H9 (cell line): ENCODE measurements at regions not wholly inside any gene's neighbourhood (a gene's known extent, or its start where the extent isn't known, plus 50 kb on each side); places are given as distances from the start of the nearest gene placed in this dataset.

Experiments
- DNase-seq: peaks from one replicate; pipeline ENCODE4 v3.0.0-alpha.2; 2017
- H2AFZ ChIP-seq: one replicate; pipeline ENCODE4 v1.6.1; 2013; ENCODE audit warnings: mild to moderate bottlenecking, low read length, control low read depth, moderate library complexity
- H2AK5ac ChIP-seq: 2 replicates; pipeline ENCODE4 v1.6.1; 2013; ENCODE audit warnings: low read length, control low read depth, mixed read lengths; ENCODE audit not compliant: insufficient read length
- H2BK120ac ChIP-seq: one replicate; pipeline ENCODE4 v1.6.1; 2013; ENCODE audit warnings: low read depth, mild to moderate bottlenecking, low read length, control low read depth, inconsistent platforms; ENCODE audit not compliant: poor library complexity, severe bottlenecking
- H2BK12ac ChIP-seq: 2 replicates; pipeline ENCODE4 v1.6.1; 2013; ENCODE audit warnings: low read length, control low read depth, mixed read lengths, low read depth; ENCODE audit not compliant: insufficient read length
- H2BK15ac ChIP-seq: 2 replicates; pipeline ENCODE4 v1.6.1; 2013; ENCODE audit warnings: low read depth, low read length, control low read depth
- H2BK20ac ChIP-seq: one replicate; pipeline ENCODE4 v1.6.1; 2013; ENCODE audit warnings: low read depth, mild to moderate bottlenecking, low read length, control low read depth, inconsistent platforms; ENCODE audit not compliant: poor library complexity, severe bottlenecking
- H2BK5ac ChIP-seq: 2 replicates; pipeline ENCODE4 v1.6.1; 2013; ENCODE audit warnings: low read length, control low read depth, mixed read lengths; ENCODE audit not compliant: insufficient read length
- H3K14ac ChIP-seq: 2 replicates; pipeline ENCODE4 v1.6.1; 2013; ENCODE audit warnings: low read length, control low read depth; ENCODE audit not compliant: insufficient read depth
- H3K18ac ChIP-seq: 2 replicates; pipeline ENCODE4 v1.6.1; 2013; ENCODE audit warnings: low read depth, mild to moderate bottlenecking, mixed read lengths, low read length, control low read depth; ENCODE audit not compliant: insufficient read length
- H3K23ac ChIP-seq: 2 replicates; pipeline ENCODE4 v1.6.1; 2013; ENCODE audit warnings: low read length, control low read depth, mixed read lengths, low read depth; ENCODE audit not compliant: insufficient read length
- H3K23me2 ChIP-seq: 2 replicates; pipeline ENCODE4 v1.6.1; 2013; ENCODE audit warnings: low read depth, mild to moderate bottlenecking, mixed read lengths, low read length, control low read depth; ENCODE audit not compliant: insufficient read length, poor library complexity, severe bottlenecking
- H3K27ac ChIP-seq: 2 replicates; pipeline ENCODE4 v1.5.1; 2013; ENCODE audit warnings: low read length, control low read depth, mixed read lengths, low read depth; ENCODE audit not compliant: insufficient read length
- H3K27me3 ChIP-seq: 2 replicates; pipeline ENCODE4 v1.6.1; 2013; ENCODE audit warnings: low read length, control low read depth, inconsistent platforms; ENCODE audit not compliant: insufficient read depth
- H3K4ac ChIP-seq: 2 replicates; pipeline ENCODE4 v1.6.1; 2013; ENCODE audit warnings: low read depth, mild to moderate bottlenecking, control low read depth, inconsistent platforms, low read length, moderate library complexity
- H3K4me1 ChIP-seq: 2 replicates; pipeline ENCODE4 v1.6.1; 2013; ENCODE audit warnings: low read length, control low read depth, inconsistent platforms; ENCODE audit not compliant: insufficient read depth
- H3K4me2 ChIP-seq: 2 replicates; pipeline ENCODE4 v1.6.1; 2013; ENCODE audit warnings: low read length, control low read depth, mixed read lengths; ENCODE audit not compliant: insufficient read length, insufficient read depth
- H3K56ac ChIP-seq: 2 replicates; pipeline ENCODE4 v1.6.1; 2013; ENCODE audit warnings: low read depth, mild to moderate bottlenecking, mixed read lengths, low read length, control low read depth; ENCODE audit not compliant: insufficient read length
- H3K79me1 ChIP-seq: 2 replicates; pipeline ENCODE4 v1.6.1; 2013; ENCODE audit warnings: low read depth, mild to moderate bottlenecking, moderate library complexity, low read length, control low read depth, inconsistent platforms; ENCODE audit not compliant: insufficient read depth, poor library complexity, severe bottlenecking
- H3K79me2 ChIP-seq: 2 replicates; pipeline ENCODE4 v1.6.1; 2013; ENCODE audit warnings: low read length, control low read depth, inconsistent platforms; ENCODE audit not compliant: insufficient read depth
- H3K9ac ChIP-seq: 2 replicates; pipeline ENCODE4 v1.6.1; 2013; ENCODE audit warnings: low read length, control low read depth, mixed read lengths; ENCODE audit not compliant: insufficient read length; ENCODE audit errors: extremely low read depth
- H3K9me3 ChIP-seq: one replicate; pipeline ENCODE4 v1.6.1; 2013; ENCODE audit warnings: low read depth, low read length, inconsistent platforms; ENCODE audit not compliant: control insufficient read depth
- H3T11ph ChIP-seq: one replicate; pipeline ENCODE4 v1.6.1; 2013; ENCODE audit warnings: mild to moderate bottlenecking, low read length, control low read depth, inconsistent platforms
- H4K20me1 ChIP-seq: one replicate; pipeline ENCODE4 v1.6.1; 2013; ENCODE audit not compliant: control insufficient read depth, insufficient read length, insufficient read depth
- H4K5ac ChIP-seq: 2 replicates; pipeline ENCODE4 v1.6.1; 2013; ENCODE audit warnings: low read depth, mild to moderate bottlenecking, mixed read lengths, low read length, control low read depth; ENCODE audit not compliant: insufficient read length
- H4K8ac ChIP-seq: replicated peaks from 2 replicates; pipeline ENCODE4 v1.6.1; 2013; ENCODE audit warnings: low read length, control low read depth, mixed read lengths, low read depth; ENCODE audit not compliant: insufficient read length
- H4K91ac ChIP-seq: 2 replicates; pipeline ENCODE4 v1.6.1; 2013; ENCODE audit warnings: low read depth, mild to moderate bottlenecking, moderate library complexity, mixed read lengths, low read length, control low read depth; ENCODE audit not compliant: insufficient read length
- H3K27ac Mint-ChIP-seq, 3 experiments: 2 replicates in 2 of 3; 3 replicates in 1 of 3; pipeline ENCODE4 v1.8.0; 2020 to 2021; ENCODE audit warnings: mixed read lengths in 3 of 3, mild to moderate bottlenecking in 1 of 3, moderate library complexity in 1 of 3
- H3K27me3 Mint-ChIP-seq: 2 replicates; pipeline ENCODE4 v1.8.0; 2021; ENCODE audit warnings: low read depth, mild to moderate bottlenecking, moderate library complexity, mixed read lengths
- H3K36me3 Mint-ChIP-seq, 3 experiments: 2 replicates in 2 of 3; 3 replicates in 1 of 3; pipeline ENCODE4 v1.8.0; 2020 to 2021; ENCODE audit warnings: low read depth in 3 of 3, mixed read lengths in 3 of 3; ENCODE audit not compliant: insufficient read depth in 1 of 3
- H3K4me1 Mint-ChIP-seq, 2 experiments: 2 replicates each; pipeline ENCODE4 v1.8.0; 2020; ENCODE audit warnings: mixed read lengths in 2 of 2
- H3K4me3 Mint-ChIP-seq, 2 experiments: 2 replicates in 1 of 2; 3 replicates in 1 of 2; pipeline ENCODE4 v1.8.0; 2020 to 2021; ENCODE audit warnings: mild to moderate bottlenecking in 2 of 2, mixed read lengths in 2 of 2, moderate library complexity in 1 of 2
- H3K9me3 Mint-ChIP-seq, 2 experiments: 2 replicates in 1 of 2; 3 replicates in 1 of 2; pipeline ENCODE4 v1.8.0; 2020; ENCODE audit warnings: mild to moderate bottlenecking in 2 of 2, mixed read lengths in 2 of 2, moderate library complexity in 1 of 2
- WGBS: extraction: QIAGEN DNeasy Blood & Tissue Kit; methylation state at CpG from one replicate; pipeline ENCODE4 v1.1.7; 2013; ENCODE audit warnings: missing lambda C conversion rate, low lambda C conversion rate, mixed read lengths; ENCODE audit not compliant: insufficient read length; ENCODE audit errors: extremely low coverage; 5-methylcytosine and 5-hydroxymethylcytosine counted together
- TF ChIP-seq, protein P1 (sequence below): fragments of 200-600 bp; sonication (generic); conservative IDR thresholded peaks from 3 replicates; pipeline ENCODE4 v1.8.0; 2021; ENCODE audit warnings: antibody characterized with exemption, mild to moderate bottlenecking

DNA sequence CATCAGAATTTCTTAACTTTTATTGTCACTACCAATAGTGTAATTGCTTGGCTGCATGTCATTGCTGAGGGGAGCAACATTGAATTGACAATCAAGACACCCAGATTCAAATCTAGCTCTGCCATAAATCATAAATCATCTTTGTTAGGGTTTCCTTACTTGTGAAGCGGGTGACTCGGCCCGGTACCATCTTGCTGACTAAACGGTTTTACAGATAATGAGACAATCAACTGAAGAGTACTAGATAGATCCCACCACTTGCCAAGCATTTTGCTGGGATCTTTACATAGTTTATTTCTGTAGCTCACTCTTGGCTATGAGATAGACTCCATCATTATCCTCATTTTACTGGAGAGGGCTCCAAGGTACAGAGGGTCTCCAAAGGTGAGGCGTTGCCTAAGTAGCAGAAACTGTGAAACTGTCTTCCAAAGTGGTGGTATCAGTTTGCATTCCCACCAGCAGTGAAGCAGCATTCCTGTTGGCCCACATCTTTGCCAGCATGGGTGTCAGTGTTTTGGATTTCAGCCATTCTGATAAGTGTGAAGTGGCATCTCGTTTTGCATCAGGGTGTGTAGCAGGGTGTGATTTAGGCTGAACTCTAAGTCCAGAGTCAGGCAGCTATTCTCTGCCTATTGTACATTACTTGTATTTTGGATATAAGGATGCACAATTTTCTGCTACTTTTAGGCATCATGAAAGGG is 168.7 kb upstream of the BMPER start:
- TF ChIP-seq, protein P1, sequence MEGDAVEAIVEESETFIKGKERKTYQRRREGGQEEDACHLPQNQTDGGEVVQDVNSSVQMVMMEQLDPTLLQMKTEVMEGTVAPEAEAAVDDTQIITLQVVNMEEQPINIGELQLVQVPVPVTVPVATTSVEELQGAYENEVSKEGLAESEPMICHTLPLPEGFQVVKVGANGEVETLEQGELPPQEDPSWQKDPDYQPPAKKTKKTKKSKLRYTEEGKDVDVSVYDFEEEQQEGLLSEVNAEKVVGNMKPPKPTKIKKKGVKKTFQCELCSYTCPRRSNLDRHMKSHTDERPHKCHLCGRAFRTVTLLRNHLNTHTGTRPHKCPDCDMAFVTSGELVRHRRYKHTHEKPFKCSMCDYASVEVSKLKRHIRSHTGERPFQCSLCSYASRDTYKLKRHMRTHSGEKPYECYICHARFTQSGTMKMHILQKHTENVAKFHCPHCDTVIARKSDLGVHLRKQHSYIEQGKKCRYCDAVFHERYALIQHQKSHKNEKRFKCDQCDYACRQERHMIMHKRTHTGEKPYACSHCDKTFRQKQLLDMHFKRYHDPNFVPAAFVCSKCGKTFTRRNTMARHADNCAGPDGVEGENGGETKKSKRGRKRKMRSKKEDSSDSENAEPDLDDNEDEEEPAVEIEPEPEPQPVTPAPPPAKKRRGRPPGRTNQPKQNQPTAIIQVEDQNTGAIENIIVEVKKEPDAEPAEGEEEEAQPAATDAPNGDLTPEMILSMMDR = no peak
- no peaks in the 10 kb centered on the region for H3K9me3 ChIP-seq
- no peak overlapping the region for H2BK5ac ChIP-seq
- no peak overlapping the region for H2AK5ac ChIP-seq
- H3K18ac ChIP-seq = no peak overlapping the region
- H3K9ac ChIP-seq = no peak overlapping the region
- H3K4me2 ChIP-seq = no peak overlapping the region
- H4K5ac ChIP-seq = no peak overlapping the region
- H3K4ac ChIP-seq = no peak overlapping the region
- H2BK12ac ChIP-seq = no peak overlapping the region
- no peak overlapping the region for H2BK15ac ChIP-seq
- H3K4me1 ChIP-seq = 0 out of 2 replicates have a peak, but pooled peaks cover 2% of the 10 kb centered on the region
- H4K20me1 ChIP-seq = no peaks in the 10 kb centered on the region
- no peak overlapping the region for H3K56ac ChIP-seq
- no peak overlapping the region for H2AFZ ChIP-seq
- no peak overlapping the region for H4K8ac ChIP-seq
- no peak overlapping the region for H3K27ac Mint-ChIP-seq
- H3K4me1 Mint-ChIP-seq = peaks cover 7 to 9% of the 10 kb centered on the region in 2 experiments; a peak in 3 of 4 replicates
- H3K23me2 ChIP-seq = no peaks in the 10 kb centered on the region
- H3K14ac ChIP-seq = no peak overlapping the region
- H2BK120ac ChIP-seq = no peak overlapping the region
- H2BK20ac ChIP-seq = no peak overlapping the region
- no peaks in the 10 kb centered on the region for H3K79me1 ChIP-seq
- no peaks in the 10 kb centered on the region for H3K79me2 ChIP-seq
- no peaks in the 10 kb centered on the region for H3K36me3 Mint-ChIP-seq
- no peak overlapping the region for H3K23ac ChIP-seq
- H3K27me3 Mint-ChIP-seq = peaks cover 4% of the 10 kb centered on the region
- no peaks in the 10 kb centered on the region for H3K9me3 Mint-ChIP-seq
- no peak overlapping the region for H3K27ac ChIP-seq
- H3K27me3 ChIP-seq = no peaks in the 10 kb centered on the region
- H3K4me3 Mint-ChIP-seq = no peak overlapping the region
- no peak for DNase-seq
- H4K91ac ChIP-seq = no peak overlapping the region
- no peak overlapping the region for H3T11ph ChIP-seq
- no CpG with 5 or more reads among the region's 6 CpGs for WGBS
